Tibial artery (tissue), 4 donors: ENCODE measurements at regions not wholly inside any gene's neighbourhood (a gene's known extent, or its start where the extent isn't known, plus 50 kb on each side); places are given as distances from the start of the nearest gene placed in this dataset.
A peak's percentile ranks its signal among the peaks of the same experiment; 100 is the strongest.
"Not testable (repeated sequence)": the region's sequence is repeated elsewhere in the genome, so short reads cannot be mapped to it uniquely, and the experiment has no call there.

Experiments used
- DNase-seq, 2 donors: peaks; one replicate each; pipeline ENCODE4 v3.0.0-alpha.2; 2019
- H3K27ac ChIP-seq, 2 donors: fragments of 200-600 bp; sonication (generic) in 1 of 2; 1 replicate in 1 of 2; 2 replicates in 1 of 2; pipeline ENCODE4 v1.5.1; 2018 to 2019; ENCODE audit warnings: mild to moderate bottlenecking in 1 of 2
- H3K27me3 ChIP-seq, 2 donors: fragments of 200-600 bp; sonication (generic) in 1 of 2; one replicate each; pipeline versions ENCODE4 v1.5.1 to v1.6.0; 2016 to 2019
- H3K36me3 ChIP-seq, 3 donors: fragments of 200-600 bp; sonication (generic) in 2 of 3; one replicate each; pipeline ENCODE4 v1.5.1; 2016 to 2019; ENCODE audit warnings: mild to moderate bottlenecking in 2 of 3
- H3K4me1 ChIP-seq, 4 donors: fragments of 200-600 bp; sonication (generic) in 2 of 4; 1 replicate in 3 of 4; 2 replicates in 1 of 4; pipeline ENCODE4 v1.5.1; 2016 to 2019
- H3K4me3 ChIP-seq, 2 donors: fragments of 200-600 bp; sonication (generic) in 1 of 2; 1 replicate in 1 of 2; 2 replicates in 1 of 2; pipeline ENCODE4 v1.5.1; 2018 to 2019; ENCODE audit warnings: mild to moderate bottlenecking in 2 of 2
- H3K9me3 ChIP-seq, 3 donors: fragments of 200-600 bp; sonication (generic) in 1 of 3; one replicate each; pipeline ENCODE4 v1.5.1; 2016 to 2019
- intact Hi-C: fragments of 100-400 bp; cut with DNase I; formaldehyde crosslinking; loops from one replicate; pipeline ENCODE4 v1.15.0; 2023; ENCODE audit warnings: low total_unique reads
- TF ChIP-seq, protein P1 (sequence below), 2 experiments: fragments of 200-600 bp in 1 of 2; fragments of 450-650 bp in 1 of 2; IDR thresholded peaks; one replicate each; pipeline ENCODE4 v1.5.1; 2017 to 2019; ENCODE audit warnings: antibody characterized with exemption in 2 of 2, mild to moderate bottlenecking in 1 of 2, moderate library complexity in 1 of 2

DNA sequence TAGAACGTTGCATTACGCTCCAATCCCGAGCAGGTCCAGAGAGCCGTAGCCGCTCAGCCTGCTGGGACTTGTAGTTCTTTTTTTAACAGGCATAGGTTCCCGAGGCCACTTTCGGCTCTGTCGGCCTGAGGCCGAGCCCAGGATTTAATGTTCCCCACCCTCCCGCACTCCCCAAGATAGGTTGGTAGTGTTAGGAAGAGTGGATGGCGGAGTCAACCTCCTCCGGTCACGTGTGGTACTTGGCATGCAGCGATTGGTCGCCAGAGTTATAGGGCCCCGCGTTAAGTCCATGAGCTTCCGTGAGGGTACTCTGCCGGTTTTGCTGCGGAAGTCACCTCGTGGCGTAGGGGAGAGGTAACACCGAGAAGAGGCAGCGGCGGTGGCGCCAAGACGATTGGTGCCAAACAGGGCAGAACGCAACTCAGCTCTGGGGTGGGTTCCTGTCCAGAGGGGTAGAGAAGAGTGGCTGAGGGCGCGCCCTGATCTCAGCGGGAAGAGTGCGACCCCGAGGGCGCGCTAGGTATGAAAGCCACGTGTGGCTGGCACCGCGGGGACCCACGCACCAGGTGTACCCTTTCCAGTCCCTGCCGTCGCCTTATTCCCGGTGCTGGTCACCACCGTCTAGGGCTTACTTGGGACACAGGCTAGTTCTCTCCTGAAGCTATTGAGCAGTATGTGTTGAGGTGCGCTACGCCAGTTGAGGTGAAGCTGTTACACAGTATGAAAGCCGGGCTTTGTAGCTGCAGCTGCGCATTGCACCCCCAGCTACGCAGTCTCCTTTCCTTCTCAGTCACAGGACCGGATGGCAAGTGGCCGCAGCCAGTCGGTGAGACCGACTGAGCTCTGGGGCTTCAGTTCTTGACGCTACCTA is 177.2 kb downstream of the KDM5D start:
- no peaks in the 10 kb centered on the region for H3K9me3 ChIP-seq
- TF ChIP-seq, protein P1, sequence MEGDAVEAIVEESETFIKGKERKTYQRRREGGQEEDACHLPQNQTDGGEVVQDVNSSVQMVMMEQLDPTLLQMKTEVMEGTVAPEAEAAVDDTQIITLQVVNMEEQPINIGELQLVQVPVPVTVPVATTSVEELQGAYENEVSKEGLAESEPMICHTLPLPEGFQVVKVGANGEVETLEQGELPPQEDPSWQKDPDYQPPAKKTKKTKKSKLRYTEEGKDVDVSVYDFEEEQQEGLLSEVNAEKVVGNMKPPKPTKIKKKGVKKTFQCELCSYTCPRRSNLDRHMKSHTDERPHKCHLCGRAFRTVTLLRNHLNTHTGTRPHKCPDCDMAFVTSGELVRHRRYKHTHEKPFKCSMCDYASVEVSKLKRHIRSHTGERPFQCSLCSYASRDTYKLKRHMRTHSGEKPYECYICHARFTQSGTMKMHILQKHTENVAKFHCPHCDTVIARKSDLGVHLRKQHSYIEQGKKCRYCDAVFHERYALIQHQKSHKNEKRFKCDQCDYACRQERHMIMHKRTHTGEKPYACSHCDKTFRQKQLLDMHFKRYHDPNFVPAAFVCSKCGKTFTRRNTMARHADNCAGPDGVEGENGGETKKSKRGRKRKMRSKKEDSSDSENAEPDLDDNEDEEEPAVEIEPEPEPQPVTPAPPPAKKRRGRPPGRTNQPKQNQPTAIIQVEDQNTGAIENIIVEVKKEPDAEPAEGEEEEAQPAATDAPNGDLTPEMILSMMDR (IDR thresholded peaks at IDR 0.05) = no peak
- H3K4me1 ChIP-seq = no peaks in the 10 kb centered on the region
- peak overlapping the region; percentile 70 to 83 for H3K27ac ChIP-seq
- no peaks in the 10 kb centered on the region for H3K27me3 ChIP-seq
- peak overlapping the region; percentile 65 to 68 for H3K4me3 ChIP-seq
- H3K36me3 ChIP-seq = no peaks in the 10 kb centered on the region
- intact Hi-C loops = no loop called here
- DNase-seq = peak; percentile 94

DNA sequence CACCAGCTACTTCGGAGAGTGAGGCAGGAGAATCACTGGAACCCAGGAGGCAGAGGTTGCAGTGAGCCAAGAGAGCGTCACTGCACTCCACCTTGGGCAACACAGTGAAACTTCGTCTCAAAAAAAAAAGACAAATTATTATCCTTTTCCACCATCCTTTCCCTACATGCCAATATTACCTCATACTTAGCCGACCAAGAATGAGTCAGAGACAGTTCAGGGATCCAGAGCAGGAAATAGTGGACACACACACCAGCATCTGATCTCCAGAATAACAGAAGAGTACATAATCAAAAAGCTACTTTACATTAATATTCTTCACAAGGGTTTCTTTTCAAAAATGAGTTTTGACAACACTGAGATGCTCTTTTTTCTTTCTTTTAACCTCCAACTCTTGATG is 185.4 kb downstream of the KDM5D start:
- Histone ChIP-seq H3K9me3 (no peaks in the 10 kb centered on the region), H3K4me1 (no peaks in the 10 kb centered on the region), H3K36me3 (no peaks in the 10 kb centered on the region), H3K27ac (no peak overlapping the region), H3K4me3 (no peak overlapping the region), H3K27me3 (no peaks in the 10 kb centered on the region)
- DNase-seq = no peak
- intact Hi-C loops = no loop called here
- TF ChIP-seq, protein P1 (IDR thresholded peaks at IDR 0.05) = no peak

DNA sequence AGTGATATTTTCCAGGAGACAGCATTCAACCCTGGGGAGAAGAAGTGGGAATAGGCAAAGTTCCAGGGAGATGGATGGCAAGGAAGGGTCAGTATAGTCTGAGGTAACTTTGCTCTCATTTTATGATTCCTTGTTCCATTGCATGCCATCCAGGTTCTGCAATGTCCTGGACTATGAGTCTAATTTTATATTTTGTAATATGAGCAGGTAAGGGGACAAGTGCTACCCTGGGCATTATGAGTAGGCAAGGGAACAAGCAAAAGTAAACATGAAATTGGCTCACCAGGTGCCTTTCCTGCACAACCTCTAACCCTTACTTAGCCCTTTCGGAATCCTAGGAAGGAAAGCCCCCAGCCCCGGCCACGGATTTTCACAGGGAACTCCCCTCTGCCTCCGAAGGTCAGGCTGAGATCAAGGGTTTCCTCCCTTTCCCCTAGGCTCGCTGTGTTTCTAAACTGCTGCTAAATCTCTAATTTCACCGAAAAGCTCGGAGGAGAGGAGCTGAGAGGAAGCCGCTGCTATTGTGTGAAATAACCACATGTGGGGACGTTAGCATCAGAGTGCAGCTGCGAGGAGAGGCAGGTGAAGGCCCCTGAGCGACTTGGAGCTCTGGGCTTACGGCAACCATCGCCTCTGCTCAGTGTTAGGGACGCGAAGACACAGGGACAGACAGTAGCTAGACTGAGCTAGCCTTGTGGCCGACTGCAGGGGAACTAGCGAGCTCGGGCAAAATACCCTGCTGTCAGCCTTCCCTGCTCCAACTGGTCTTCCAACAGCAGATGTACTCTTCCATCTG is 194.7 kb downstream of the KDM5D start:
- Histone ChIP-seq H3K4me1 (no peaks in the 10 kb centered on the region), H3K27ac (no peak overlapping the region), H3K27me3 (no peaks in the 10 kb centered on the region), H3K4me3 (no peak overlapping the region), H3K9me3 (no peaks in the 10 kb centered on the region), H3K36me3 (no peaks in the 10 kb centered on the region)
- intact Hi-C loops = no loop called here
- DNase-seq = no peak
- TF ChIP-seq, protein P1 (IDR thresholded peaks at IDR 0.05) = no peak

DNA sequence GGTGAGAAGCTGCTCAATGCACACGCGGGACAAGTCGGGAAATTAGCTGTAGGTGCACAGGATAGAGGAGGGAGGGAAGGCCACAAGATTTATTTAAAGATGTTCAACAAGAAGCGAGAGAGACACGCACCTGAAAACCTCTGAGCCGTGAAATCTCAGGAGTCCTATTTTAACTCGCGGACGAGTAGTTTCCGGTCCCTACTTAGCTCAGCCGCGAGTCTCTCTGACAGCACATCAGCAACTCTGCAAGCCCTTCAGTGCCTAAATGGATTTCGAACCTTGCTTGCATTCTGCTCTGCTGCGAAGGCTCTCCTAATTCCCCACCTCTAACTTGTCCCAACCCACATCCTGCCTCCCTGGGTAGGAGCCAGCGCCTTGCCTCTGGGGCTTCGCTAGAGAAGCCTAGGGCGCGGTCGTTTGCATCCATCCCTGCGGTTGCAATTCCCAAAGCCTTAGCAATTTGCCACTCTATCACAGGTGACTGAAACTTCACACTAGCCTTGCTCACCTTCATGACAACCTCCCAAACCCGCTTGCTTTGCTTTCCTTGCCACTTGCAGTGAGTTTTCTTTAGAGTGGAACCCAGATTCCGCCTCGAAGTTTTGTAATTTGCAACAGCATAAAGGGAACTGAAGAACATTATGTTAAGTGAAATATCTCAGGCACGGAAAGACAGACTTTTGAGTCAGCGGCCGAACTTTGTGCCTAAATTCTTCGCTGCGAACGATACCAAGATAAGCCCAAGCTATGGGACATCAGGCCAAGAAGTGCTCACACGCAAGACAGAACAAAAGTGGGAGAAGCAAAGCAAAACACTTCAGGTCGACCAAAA is 202.8 kb downstream of the KDM5D start:
- Histone ChIP-seq H3K9me3 (no peaks in the 10 kb centered on the region), H3K4me1 (no peaks in the 10 kb centered on the region), H3K4me3 (no peak overlapping the region), H3K36me3 (no peaks in the 10 kb centered on the region), H3K27me3 (no peaks in the 10 kb centered on the region), H3K27ac (no peak overlapping the region)
- TF ChIP-seq, protein P1 (IDR thresholded peaks at IDR 0.05) = no peak
- intact Hi-C loops = no loop called here
- DNase-seq = no peak

DNA sequence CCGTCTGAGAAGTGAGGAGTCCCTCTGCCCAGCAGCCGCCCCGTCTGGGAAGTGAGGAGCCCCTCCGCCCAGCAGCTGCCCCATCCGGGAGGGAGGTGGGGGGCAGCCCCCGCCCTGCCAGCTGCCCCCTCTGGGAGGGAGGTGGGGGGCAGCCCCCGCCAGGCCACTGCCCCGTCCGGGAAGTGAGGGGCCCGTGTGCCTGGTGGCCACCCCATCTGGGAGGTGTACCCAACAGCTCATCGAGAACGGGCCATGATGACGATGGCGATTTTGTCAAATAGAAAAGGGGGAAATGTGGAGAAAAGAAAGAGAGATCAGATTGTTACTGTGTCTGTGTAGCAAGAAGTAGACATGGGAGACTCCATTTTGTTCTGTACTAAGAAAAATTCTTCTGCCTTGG is 208.8 kb downstream of the KDM5D start:
- intact Hi-C loops, H3K4me3 ChIP-seq, H3K9me3 ChIP-seq, H3K4me1 ChIP-seq, H3K27ac ChIP-seq, DNase-seq, H3K27me3 ChIP-seq, H3K36me3 ChIP-seq: not testable (repeated sequence)
